ENCODE measurements at regions not wholly inside any gene's neighbourhood (a gene's known extent, or its start where the extent isn't known, plus 50 kb on each side); places are given as distances from the start of the nearest gene placed in this dataset.

DNA sequence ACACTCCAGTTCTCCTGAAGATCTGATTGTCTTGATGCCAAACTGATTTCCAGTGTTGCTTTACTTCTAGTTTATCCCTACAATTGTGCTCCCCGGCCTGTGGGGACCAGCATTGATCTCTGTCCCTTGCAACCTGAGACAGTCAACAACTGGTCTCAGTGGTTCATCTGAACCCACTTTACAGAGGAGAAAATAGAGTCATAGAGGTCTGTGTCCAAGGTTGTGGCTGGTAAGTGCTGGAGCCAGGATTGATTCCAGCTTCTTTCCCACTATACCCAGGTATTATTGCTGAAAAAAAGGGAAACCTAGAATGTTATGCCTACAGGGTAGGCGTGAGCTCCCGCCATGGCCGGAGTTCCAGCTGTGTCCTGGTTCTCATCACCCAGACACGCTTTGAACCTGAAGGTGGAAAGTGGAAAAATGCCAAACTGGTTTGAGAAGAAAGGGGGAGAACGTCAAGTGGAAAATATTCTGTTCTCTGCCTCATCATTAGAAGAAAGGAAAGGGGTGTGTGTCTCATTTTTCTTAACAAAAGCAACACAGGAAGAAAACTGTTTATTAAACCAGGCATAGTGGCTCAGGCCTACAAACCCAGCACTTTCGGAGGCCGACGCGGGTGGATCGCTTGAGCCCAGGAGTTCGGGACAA, 60.7 kb upstream of the ITPKB start:
- TF ChIP-seq CTCF (IDR thresholded peaks at IDR 0.05; ENCODE audit: low read depth, low read length) = no peak
- no peak for TF ChIP-seq EZH2phosphoT487 (IDR thresholded peaks at IDR 0.05; ENCODE audit: low read depth)

Data from OCI-LY3 (cell line).